B cell (primary cell): ENCODE measurements at regions not wholly inside any gene's neighbourhood (a gene's known extent, or its start where the extent isn't known, plus 50 kb on each side); places are given as distances from the start of the nearest gene placed in this dataset.

Source experiments
- ATAC-seq: fragments of 200-7000 bp; cut with Tn5 transposase; one replicate; pipeline ENCODE4 v1.10.0; 2021; ENCODE audit warnings: low read depth, mild to moderate bottlenecking, moderate number of reproducible peaks, moderate library complexity
- CTCF ChIA-PET: fragments of 350-600 bp; sonication (Branson Sonifier 250); formaldehyde crosslinking; loops from one replicate; lab custom pipeline; 2021; ENCODE audit warnings: antibody characterized with exemption, inconsistent platforms; lab: Charles Lee
- POLR2A ChIA-PET: fragments of 350-600 bp; sonication (Branson Sonifier 250); formaldehyde crosslinking; loops from one replicate; lab custom pipeline; 2021; ENCODE audit warnings: antibody characterized with exemption; lab: Charles Lee
- DNase-seq: peaks from one replicate; pipeline ENCODE4 v3.0.0; 2013
- H2AFZ ChIP-seq: 2 replicates; pipeline ENCODE4 v1.6.1; 2012; ENCODE audit warnings: mild to moderate bottlenecking, low read depth, low read length; ENCODE audit not compliant: insufficient read depth, poor library complexity, severe bottlenecking
- H3K27ac ChIP-seq, 2 donors: 1 replicate in 1 of 2; 2 replicates in 1 of 2; pipeline ENCODE4 v1.5.1; 2012 to 2013; ENCODE audit warnings: low read length in 2 of 2, mild to moderate bottlenecking in 2 of 2, moderate library complexity in 1 of 2
- H3K27me3 ChIP-seq, 4 experiments: fragments of 200-600 bp in 1 of 4; sonication (generic) in 1 of 4; replicated peaks in 1 of 4; 1 replicate in 2 of 4; 2 replicates in 2 of 4; pipeline versions ENCODE4 v1.6.1 to v1.7.0; 2013 to 2016; ENCODE audit warnings: low read length in 3 of 4, mild to moderate bottlenecking in 2 of 4, mixed read lengths in 1 of 4, moderate library complexity in 1 of 4; ENCODE audit not compliant: insufficient read depth in 4 of 4, control insufficient read depth in 3 of 4; ENCODE audit errors: control extremely low read depth in 1 of 4
- H3K36me3 ChIP-seq, 2 experiments: replicated peaks in 1 of 2; 1 replicate in 1 of 2; 2 replicates in 1 of 2; pipeline versions ENCODE4 v1.6.1 to v1.7.1; 2013; ENCODE audit warnings: low read length in 1 of 2; ENCODE audit not compliant: insufficient read depth in 2 of 2, control insufficient read depth in 1 of 2; ENCODE audit errors: control extremely low read depth in 1 of 2, extremely low read depth in 1 of 2
- H3K4me1 ChIP-seq, 2 donors: fragments of 200-600 bp in 1 of 2; sonication (generic) in 1 of 2; 1 replicate in 1 of 2; 2 replicates in 1 of 2; pipeline versions ENCODE4 v1.5.1 to v1.6.1; 2013 to 2017; ENCODE audit warnings: low read length in 2 of 2; ENCODE audit not compliant: control insufficient read depth in 2 of 2, insufficient read depth in 2 of 2
- H3K4me2 ChIP-seq: replicated peaks from 2 replicates; pipeline ENCODE3; 2012; ENCODE audit warnings: mild to moderate bottlenecking, low read depth, low read length; ENCODE audit not compliant: poor library complexity, severe bottlenecking
- H3K4me3 ChIP-seq, 5 experiments: fragments of 200-600 bp in 1 of 5; sonication (generic) in 1 of 5; 1 replicate in 3 of 5; 2 replicates in 2 of 5; pipeline versions ENCODE4 v1.5.1 to v1.7.0; 2011 to 2016; ENCODE audit warnings: low read length in 4 of 5, mild to moderate bottlenecking in 4 of 5, low read depth in 2 of 5, control low read depth in 1 of 5, moderate library complexity in 1 of 5; ENCODE audit not compliant: insufficient read depth in 1 of 5; ENCODE audit errors: control extremely low read depth in 1 of 5, extremely low read depth in 1 of 5
- H3K79me2 ChIP-seq: fragments of 200-600 bp; sonication (generic); one replicate; pipeline ENCODE4 v1.6.0; 2016; ENCODE audit warnings: low read length; ENCODE audit not compliant: control insufficient read depth, insufficient read depth
- H3K9ac ChIP-seq: fragments of 200-600 bp; sonication (generic); 2 replicates; pipeline ENCODE4 v1.6.1; 2017; ENCODE audit warnings: mild to moderate bottlenecking, low read length, moderate library complexity
- H3K9me3 ChIP-seq, 3 donors: one replicate each; pipeline versions ENCODE4 v1.6.1 to v1.7.1; 2013; ENCODE audit warnings: low read length in 2 of 3; ENCODE audit not compliant: control insufficient read depth in 2 of 3, insufficient read depth in 1 of 3; ENCODE audit errors: control extremely low read depth in 1 of 3
- H4K20me1 ChIP-seq: 2 replicates; pipeline ENCODE4 v1.6.0; 2012; ENCODE audit warnings: mild to moderate bottlenecking, low read length; ENCODE audit not compliant: insufficient read depth, control insufficient read depth, poor library complexity, severe bottlenecking
- H3K27ac Mint-ChIP-seq: one replicate; pipeline ENCODE4 v1.8.0; 2021; ENCODE audit warnings: mixed read lengths
- H3K27me3 Mint-ChIP-seq: one replicate; pipeline ENCODE4 v1.8.0; 2021; ENCODE audit warnings: mixed read lengths
- H3K4me1 Mint-ChIP-seq: one replicate; pipeline ENCODE4 v1.8.0; 2021; ENCODE audit warnings: mixed read lengths
- H3K4me3 Mint-ChIP-seq: one replicate; pipeline ENCODE4 v1.8.0; 2021; ENCODE audit warnings: mixed read lengths
- H3K9me3 Mint-ChIP-seq: one replicate; pipeline ENCODE4 v1.8.0; 2022; ENCODE audit warnings: mixed read lengths; ENCODE audit not compliant: insufficient read depth
- CTCF ChIP-seq: fragments of 200-600 bp; IDR thresholded peaks from one replicate; pipeline ENCODE4 v1.8.0; 2022; ENCODE audit warnings: antibody characterized with exemption, mild to moderate bottlenecking
- EZH2 ChIP-seq: IDR thresholded peaks from 2 replicates; pipeline ENCODE4 v1.6.1; 2012; ENCODE audit warnings: borderline replicate concordance, low read depth, mild to moderate bottlenecking, moderate library complexity, low read length; ENCODE audit not compliant: insufficient read depth, poor library complexity, severe bottlenecking
- WGBS: methylation state at CpG from one replicate; pipeline ENCODE4 v1.1.5; 2013; ENCODE audit warnings: missing lambda C conversion rate; ENCODE audit not compliant: insufficient coverage; 5-methylcytosine and 5-hydroxymethylcytosine counted together
- intact Hi-C: fragments of 100-400 bp; cut with micrococcal nuclease; formaldehyde crosslinking; loops from one replicate; pipeline ENCODE4 v1.10.0; 2022

- H3K4me3 ChIP-seq, result no peak overlapping the region
- Mint-ChIP-seq H3K4me1 (no peaks in the 10 kb centered on the region), H3K27ac (no peak overlapping the region), H3K4me3 (no peak overlapping the region), H3K9me3 (peaks cover 3% of the 10 kb centered on the region), H3K27me3 (no peaks in the 10 kb centered on the region)
- no peaks in the 10 kb centered on the region for H3K27me3 ChIP-seq
- no peaks in the 10 kb centered on the region for H3K4me1 ChIP-seq
- peaks cover 0 to 5% (median 0%) of the 10 kb centered on the region in 3 donors for H3K9me3 ChIP-seq
- intact Hi-C loops, result no loop called here
- DNase-seq, result no peak
- H3K27ac ChIP-seq, result no peak overlapping the region
- H4K20me1 ChIP-seq, result no peaks in the 10 kb centered on the region
- H3K36me3 ChIP-seq, result no peaks in the 10 kb centered on the region
- ChIA-PET CTCF (no interaction called here), POLR2A (no interaction called here)
- no peaks in the 10 kb centered on the region for H3K79me2 ChIP-seq
- no CpG with 5 or more reads among the region's 4 CpGs for WGBS
- H3K4me2 ChIP-seq, result no peak overlapping the region
- no peak for ATAC-seq
- no peak overlapping the region for H2AFZ ChIP-seq
- no peak overlapping the region for H3K9ac ChIP-seq
- TF ChIP-seq EZH2, result no peak
- TF ChIP-seq CTCF, result no peak
These were observed 378.2 kb upstream of the BTBD3 start for GRCh38 chr20:11539450-11539849.

DNA sequence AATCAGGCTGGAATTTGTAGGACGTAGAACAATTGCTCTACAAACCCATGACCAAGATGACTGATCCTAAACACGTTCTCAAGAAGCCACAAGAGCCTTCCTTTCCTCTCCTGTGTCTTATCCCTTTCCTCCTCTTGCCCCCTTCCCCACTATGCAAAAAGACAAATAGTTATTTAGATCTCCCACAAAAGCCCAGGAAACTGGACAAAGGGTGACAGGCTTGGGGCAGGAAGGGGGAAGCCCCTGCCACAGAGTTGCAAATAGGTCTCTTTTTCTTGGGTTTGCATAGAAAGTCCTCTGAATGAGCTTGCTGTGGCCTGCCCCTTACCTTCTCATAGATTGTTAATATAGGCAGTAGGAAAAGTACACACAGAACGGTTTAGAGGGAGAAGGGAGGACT, 377.1 kb upstream of the BTBD3 start:
- Histone ChIP-seq H4K20me1 (no peaks in the 10 kb centered on the region), H3K36me3 (no peaks in the 10 kb centered on the region), H3K4me1 (no peaks in the 10 kb centered on the region), H3K27ac (no peak overlapping the region), H3K4me3 (no peak overlapping the region), H3K9me3 (peaks cover 0 to 5% (median 0%) of the 10 kb centered on the region in 3 donors), H3K79me2 (no peaks in the 10 kb centered on the region), H3K9ac (no peak overlapping the region), H2AFZ (no peak overlapping the region), H3K27me3 (no peaks in the 10 kb centered on the region), H3K4me2 (no peak overlapping the region)
- DNase-seq, result no peak
- ATAC-seq, result no peak
- ChIA-PET POLR2A (no interaction called here), CTCF (no interaction called here)
- peaks cover 1% of the 10 kb centered on the region for H3K9me3 Mint-ChIP-seq
- intact Hi-C loops, result loop anchor here (5.0 kb wide), 1 partner anchor 1563 kb away; no protein-coding TSS in a partner anchor
- no peak overlapping the region for H3K4me3 Mint-ChIP-seq
- TF ChIP-seq EZH2, result no peak
- TF ChIP-seq CTCF, result no peak
- H3K27me3 Mint-ChIP-seq, result no peaks in the 10 kb centered on the region
- 92% methylated on average over 2 of the region's 3 CpGs for WGBS
- no peak overlapping the region for H3K27ac Mint-ChIP-seq
- H3K4me1 Mint-ChIP-seq, result no peaks in the 10 kb centered on the region
